HG02885 (cell line): ENCODE measurements at regions not wholly inside any gene's neighbourhood (a gene's known extent, or its start where the extent isn't known, plus 50 kb on each side); places are given as distances from the start of the nearest gene placed in this dataset.
"Not testable (repeated sequence)": the region's sequence is repeated elsewhere in the genome, so short reads cannot be mapped to it uniquely, and the experiment has no call there.

Source experiments
- ATAC-seq: cut with Tn5 transposase; IDR thresholded peaks from one replicate; pipeline ENCODE4 v1.9.1; 2021; ENCODE audit warnings: mild to moderate bottlenecking; ENCODE audit not compliant: unreplicated experiment, poor library complexity

DNA sequence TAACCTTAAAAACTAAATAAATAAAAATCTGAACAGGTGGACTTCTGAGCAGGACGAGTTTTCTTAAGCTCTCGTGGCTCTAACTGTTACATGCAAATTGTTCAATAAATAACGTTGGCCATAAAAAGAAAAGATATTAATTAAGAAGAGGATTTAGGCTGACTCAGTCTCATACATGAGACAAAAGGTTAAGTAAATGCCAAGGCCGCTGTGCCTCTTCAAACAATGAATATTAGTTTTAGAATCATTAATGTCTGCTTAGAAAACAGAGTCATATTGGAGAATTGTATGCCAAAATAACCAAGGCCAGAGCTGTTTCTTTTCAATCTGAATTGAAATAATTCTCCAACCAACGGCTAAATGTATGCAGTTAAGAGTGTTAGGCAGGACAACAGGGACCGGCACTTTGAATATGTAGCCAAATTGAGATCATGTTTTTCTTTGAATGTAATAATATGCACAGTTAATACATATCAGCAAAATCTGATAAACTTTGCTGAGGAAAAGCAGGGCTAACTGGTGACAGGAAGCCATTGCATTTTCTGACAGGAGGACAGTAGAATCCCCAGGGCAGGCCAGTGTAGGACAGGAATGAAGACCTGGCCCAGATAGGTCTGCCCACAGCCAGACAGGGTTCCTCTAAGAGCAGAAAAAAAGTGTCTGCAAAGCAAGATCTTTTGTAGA, 1041.4 kb upstream of the FANCL start:
- no peak for ATAC-seq

DNA sequence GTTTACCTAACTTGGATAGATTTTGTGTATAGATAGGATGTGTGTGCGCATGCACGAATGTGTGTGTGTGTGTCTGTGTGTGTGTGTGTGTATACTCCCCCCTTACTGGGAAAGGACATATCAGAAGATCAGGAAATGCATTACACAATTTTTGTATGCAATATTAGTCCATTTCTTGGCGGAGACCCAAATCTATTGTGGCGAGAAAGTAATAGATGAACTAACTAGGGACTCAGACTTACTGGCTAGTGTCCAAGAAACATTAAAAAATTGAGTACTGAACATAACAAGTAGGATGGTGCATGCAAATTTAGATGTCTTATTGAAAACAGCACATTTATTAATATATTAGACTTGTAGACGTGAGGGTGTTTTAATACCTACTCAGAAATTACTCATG, 1036.5 kb upstream of the FANCL start:
- ATAC-seq: no peak

- no peak for ATAC-seq
Measured at GRCh38 chr2:59276917-59277316, 1035.8 kb upstream of the FANCL start.

DNA sequence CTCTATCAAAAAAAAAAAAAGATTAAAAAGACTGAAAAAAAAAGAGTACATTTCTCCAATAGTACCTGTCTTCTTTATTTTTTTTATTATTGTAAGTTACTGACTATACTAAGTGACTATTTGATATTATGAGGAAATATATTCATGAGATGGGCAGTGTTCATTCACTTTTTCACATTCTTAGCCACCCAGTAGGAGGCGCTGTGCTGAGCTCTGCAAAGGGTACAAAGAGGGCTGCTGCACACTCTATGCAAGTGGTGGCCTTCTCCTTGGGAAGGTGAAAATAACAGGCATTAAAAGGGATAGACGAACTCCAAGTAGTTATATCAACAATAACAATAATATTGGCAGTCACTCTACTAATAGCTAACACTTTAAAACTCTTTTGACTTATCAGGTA, 1034.9 kb upstream of the FANCL start:
- peak; percentile 63 for ATAC-seq

- no peak for ATAC-seq
Measured at GRCh38 chr2:59266453-59266852, 1025.3 kb upstream of the FANCL start.

GRCh38 chr2:59259913-59260312, 1018.8 kb upstream of the FANCL start:
- no peak for ATAC-seq

DNA sequence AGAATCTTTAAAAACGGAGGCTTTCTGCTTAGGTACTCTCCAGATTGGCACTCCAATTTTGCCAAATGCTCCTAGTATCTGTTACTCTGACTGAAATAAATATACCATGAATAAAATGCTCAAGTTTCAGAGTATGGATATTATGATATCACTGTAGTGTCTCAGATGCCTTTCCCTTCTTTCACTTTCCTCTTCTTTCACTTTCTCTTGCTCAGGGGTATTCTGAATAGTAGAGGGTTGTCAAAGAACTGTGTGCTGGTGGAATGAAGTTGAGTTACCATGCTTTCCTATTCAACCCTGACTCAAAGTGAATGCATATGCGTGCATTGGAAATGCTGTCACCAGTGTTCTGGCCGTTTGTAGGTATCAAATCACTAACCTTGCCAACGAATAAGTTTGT, 1015.2 kb upstream of the FANCL start:
- ATAC-seq: no peak

DNA sequence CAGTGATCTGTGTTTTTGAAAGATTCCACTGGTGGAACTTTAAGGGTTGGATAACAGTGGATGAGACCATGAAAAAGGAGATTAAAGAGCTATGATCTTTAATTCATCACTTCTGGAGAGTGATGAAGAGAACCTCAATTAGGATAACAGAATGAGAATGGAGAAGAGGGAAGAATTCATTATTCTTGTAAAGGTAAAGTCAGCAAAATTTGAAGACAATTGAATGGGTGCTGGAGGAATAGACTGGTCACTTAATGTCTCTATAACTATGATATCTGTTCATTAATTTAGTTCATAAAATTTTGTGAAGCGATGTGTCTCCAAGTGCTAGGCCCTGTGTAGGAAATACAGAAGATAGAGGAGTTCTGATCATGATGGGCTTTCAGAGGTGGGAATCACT, 1013.2 kb upstream of the FANCL start:
- ATAC-seq: no peak

DNA sequence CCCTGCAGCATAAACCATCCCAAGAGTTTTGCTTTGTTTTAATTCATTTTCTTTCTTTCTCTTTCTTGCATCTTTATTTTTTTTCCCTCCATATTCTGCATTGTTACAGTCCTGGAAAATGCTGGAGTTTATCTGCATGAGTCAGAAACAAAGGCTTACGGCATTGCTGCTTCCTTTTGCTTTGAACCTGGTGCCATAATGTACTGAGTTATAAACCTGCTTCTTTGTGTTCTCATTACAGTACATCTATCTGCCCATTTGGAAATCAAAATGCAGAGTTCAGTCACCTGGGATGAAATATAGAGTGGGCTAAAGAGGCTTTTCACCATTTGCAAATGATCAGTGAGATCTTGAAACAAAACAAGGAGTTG, 1009.2 kb upstream of the FANCL start:
- ATAC-seq: no peak

DNA sequence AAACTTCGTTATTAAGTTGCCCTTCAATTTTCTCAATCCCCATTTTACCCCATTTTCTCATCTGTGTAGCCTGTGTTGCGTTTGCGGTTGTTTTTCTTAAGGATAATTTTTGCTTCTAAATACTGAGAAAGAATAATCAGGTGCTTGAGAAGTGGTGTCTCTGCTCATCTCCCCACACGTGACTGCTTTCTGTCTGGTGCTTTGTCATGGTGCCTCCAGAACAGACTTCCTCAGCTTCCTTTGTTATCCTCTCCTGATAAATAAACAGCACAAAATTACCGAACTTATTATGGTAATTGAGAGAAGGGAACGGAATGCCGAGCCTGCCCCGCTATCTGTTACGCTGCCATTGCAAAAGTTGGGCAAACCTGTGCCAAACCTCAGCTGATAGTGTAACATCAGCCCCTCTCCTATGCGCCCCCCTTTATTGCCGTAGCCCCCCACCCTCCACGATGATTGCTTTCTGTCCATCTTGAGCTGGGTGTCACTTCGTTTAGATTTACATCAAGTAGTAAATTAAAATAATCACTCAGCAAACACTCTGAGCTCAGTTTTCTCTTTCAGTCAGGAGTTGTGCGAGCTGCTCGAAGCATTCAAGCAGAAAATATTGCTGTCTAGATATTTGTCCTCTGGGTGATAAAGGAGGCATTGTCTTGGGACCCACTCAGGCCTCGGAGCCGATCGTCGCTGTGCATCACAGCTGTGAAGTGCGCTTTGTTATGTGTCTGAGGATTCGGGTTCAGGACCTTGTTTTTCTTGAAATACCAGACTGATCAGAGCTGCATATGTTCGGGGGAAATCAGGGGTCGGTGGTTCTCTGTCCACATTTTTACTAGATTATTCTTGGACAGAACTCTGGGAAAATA, 1008.5 kb upstream of the FANCL start:
- ATAC-seq: no peak

GRCh38 chr2:59239146-59239545, 998.0 kb upstream of the FANCL start:
- ATAC-seq: no peak

DNA sequence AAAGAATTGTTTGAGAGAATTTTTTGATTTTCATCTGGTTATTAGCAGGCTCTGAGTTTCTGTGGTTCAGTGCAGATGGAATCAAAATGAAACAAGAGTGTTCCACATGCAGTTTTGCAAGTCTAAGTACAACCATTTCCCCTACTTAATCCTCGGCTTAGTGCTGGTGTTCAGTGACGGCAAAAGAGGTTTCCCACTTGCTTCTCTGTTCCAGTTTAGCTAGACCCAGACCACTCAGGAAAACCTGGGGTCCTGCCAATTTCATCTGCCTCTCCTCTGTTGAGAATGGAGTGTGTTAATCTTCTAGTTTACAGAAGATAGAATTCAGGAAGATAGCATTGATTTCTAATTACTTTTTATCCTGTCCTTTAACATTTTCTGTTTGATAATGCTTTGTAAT, 996.2 kb upstream of the FANCL start:
- no peak for ATAC-seq

DNA sequence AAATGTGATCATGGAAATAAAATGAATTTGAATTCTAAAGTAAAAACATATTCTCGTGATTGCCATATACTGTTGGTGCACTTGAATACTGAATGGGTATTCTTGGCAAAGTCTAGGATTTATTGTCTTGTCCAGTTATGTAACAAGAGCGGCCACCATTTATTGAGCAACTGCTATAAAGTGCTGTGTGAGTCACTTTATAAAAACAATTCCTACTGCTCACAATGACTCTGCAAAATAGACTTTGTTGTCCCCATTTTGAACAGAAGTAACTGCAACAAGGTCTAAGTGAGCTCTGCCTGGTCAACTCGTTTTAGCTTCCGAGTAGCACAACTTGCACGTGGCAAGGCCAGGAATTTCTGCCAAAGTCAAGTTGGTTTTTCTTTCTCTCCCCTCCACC, 995.6 kb upstream of the FANCL start:
- no peak for ATAC-seq

DNA sequence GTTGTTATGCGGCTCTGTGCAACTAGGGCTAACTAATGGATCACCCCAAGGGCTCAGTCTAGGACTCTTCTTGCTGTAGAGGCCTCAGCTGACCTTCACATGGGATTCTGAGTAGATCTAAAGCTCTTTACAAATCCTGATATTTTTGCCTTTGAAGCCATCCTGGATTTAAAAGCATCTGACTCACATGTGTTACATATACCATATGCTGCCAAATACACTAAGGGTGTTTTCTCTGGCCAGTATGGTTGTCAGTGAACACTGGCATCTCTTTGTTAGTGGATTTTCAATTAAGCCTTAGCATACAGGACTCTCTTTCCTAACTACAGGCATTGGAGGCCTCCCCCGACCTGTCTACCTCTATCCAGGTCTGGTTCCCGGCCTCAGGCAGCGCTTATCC, 992.8 kb upstream of the FANCL start:
- no peak for ATAC-seq

DNA sequence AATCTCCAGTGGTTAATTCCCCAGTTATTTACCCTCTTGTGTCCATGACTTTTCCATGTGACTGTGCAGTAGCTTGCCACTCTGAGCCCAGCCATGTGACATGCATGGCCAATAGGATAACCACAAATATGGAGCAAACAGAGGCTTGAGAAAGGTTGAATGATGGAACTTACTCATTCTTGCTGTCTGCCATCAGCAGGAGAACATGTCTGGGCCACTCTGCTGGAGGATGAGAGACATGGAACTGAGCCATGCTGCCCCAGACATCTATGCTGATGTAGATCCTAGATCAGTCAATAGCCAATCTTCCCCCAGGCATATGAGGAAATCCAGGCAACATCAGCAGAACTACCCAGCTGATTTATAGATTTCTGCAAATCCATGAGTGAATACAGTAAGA, 992.3 kb upstream of the FANCL start:
- no peak for ATAC-seq

DNA sequence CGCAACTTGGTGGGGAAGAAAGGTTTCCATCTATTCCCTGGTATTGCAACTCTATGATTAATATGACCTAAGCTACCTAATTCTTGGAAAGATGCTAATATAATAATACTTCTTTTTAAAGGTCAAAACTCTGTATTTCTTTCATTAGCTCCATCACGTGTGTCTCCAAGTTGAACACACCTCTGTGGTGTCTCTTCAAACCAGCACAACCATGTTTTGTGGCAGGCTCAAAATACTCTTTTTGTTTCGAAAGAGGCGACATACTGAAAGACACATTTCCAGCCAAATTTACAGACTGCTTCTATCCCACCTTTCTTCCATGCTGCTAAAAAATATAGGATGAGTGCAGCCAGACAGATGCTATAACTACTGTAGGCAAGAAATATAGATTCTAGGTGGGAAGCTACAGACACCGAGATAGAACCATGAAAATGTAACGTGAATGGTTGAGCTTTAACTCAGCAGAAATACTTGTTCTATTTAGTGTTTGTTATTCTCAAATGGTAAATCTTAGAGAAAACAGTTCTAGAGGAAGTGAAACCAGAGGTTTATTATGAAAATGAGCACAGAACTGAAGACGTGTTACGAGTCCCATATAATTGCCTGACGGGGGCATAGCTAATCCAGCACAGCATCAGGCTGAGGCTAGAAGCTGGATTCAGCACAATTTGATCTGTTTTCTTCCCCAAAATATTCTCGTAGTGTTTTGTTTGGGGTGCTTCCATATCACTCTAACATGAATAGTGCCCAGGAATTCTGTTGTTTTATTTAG, 991.5 kb upstream of the FANCL start:
- peak; percentile 95 for ATAC-seq

GRCh38 chr2:59226362-59226761, 985.2 kb upstream of the FANCL start:
- ATAC-seq: not testable (repeated sequence)

- ATAC-seq: no peak
Measured at GRCh38 chr2:59223742-59224141, 982.6 kb upstream of the FANCL start.

DNA sequence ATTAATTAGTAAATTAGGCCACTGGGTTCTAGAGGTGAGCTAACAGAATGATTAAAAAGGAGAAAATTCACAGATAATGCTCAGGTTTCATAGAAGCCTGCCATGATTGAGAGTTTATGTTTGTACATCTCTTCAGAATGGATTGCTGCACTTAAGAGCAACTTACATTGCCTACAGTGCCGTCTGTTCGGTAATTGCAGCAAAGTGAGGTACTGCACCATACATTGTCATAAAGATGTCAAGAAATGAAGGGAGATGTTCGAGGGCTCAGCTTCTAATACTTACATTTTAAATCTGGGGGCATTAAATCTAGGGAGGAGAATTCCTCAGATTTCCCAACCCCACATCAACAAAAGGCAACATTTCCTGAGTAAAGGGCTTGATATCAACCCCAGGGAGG, 976.2 kb upstream of the FANCL start:
- no peak for ATAC-seq

GRCh38 chr2:59206361-59206760, 965.2 kb upstream of the FANCL start:
- no peak for ATAC-seq

- no peak for ATAC-seq
Measured at GRCh38 chr2:59204040-59204439, 962.9 kb upstream of the FANCL start.
